HCT116 (cell line): ENCODE measurements at regions not wholly inside any gene's neighbourhood (a gene's known extent, or its start where the extent isn't known, plus 50 kb on each side); places are given as distances from the start of the nearest gene placed in this dataset.

Source experiments
- ATAC-seq: fragments of 200-7000 bp; cut with Tn5 transposase; 2 replicates; pipeline ENCODE4 v1.9.1; 2020; ENCODE audit warnings: mild to moderate bottlenecking, moderate library complexity
- BruUV-seq: library from RNA; stranded (reverse); fragments of 400-500 nt; replicated peaks from 2 replicates; lab custom pipeline; 2021; lab: Mats Ljungman, UMichigan
- CTCF ChIA-PET: fragments of 300-600 bp; sonication (Branson Sonifier 250); formaldehyde crosslinking; loops from one replicate; lab custom pipeline; 2021; ENCODE audit warnings: antibody characterized with exemption; lab: Charles Lee
- POLR2A ChIA-PET: fragments of 300-600, 350-600 bp; sonication (Branson Sonifier 250); formaldehyde crosslinking; loops from one replicate; lab custom pipeline; 2021; ENCODE audit warnings: antibody characterized with exemption; lab: Charles Lee
- RAD21 ChIA-PET, 2 experiments: fragments of 300-600 bp; sonication (Branson Sonifier 250); formaldehyde crosslinking; loops; one replicate each; lab custom pipeline; 2023; ENCODE audit warnings: low total read pairs in 2 of 2; ENCODE audit not compliant: uncharacterized antibody in 2 of 2, unreplicated experiment in 2 of 2, low non-redundant PET in 1 of 2; lab: Charles Lee
- DNase-seq: peaks from one replicate; pipeline ENCODE4 v3.0.0-alpha.2; 2010; ENCODE audit warnings: low read depth, low spot score
- H2AFZ ChIP-seq: fragments of 200-600 bp; shearing (Covaris generic), sonication (generic); 2 replicates; pipeline ENCODE4 v1.6.1; 2017; ENCODE audit warnings: low read depth, mixed run types, mixed read lengths, antibody characterized with exemption, low read length; ENCODE audit not compliant: poor library complexity, severe bottlenecking
- H3K27ac ChIP-seq: 2 replicates; pipeline ENCODE4 v1.5.1; 2012; ENCODE audit warnings: low read depth, low read length
- H3K27me3 ChIP-seq: fragments of 200-600 bp; sonication (generic); 2 replicates; pipeline ENCODE4 v1.6.1; 2016; ENCODE audit warnings: mixed run types, low read length, mixed read lengths; ENCODE audit not compliant: insufficient read depth
- H3K36me3 ChIP-seq, 2 experiments: fragments of 200-500 bp in 1 of 2; fragments of 200-600 bp in 1 of 2; sonication (Bioruptor generic) in 1 of 2; sonication (generic) in 1 of 2; 2 replicates each; pipeline versions ENCODE4 v1.5.1 to v1.6.1; 2014 to 2016; ENCODE audit warnings: low read length in 2 of 2, inconsistent platforms in 1 of 2, mixed read lengths in 1 of 2, mixed run types in 1 of 2; ENCODE audit not compliant: insufficient read depth in 2 of 2, control insufficient read depth in 1 of 2
- H3K4me1 ChIP-seq, 2 experiments: fragments of 200-600 bp in 1 of 2; sonication (generic) in 1 of 2; 2 replicates each; pipeline versions ENCODE4 v1.5.1 to v1.6.1; 2012 to 2017; ENCODE audit warnings: low read length in 2 of 2, inconsistent platforms in 1 of 2, mild to moderate bottlenecking in 1 of 2, mixed read lengths in 1 of 2, mixed run types in 1 of 2, moderate library complexity in 1 of 2; ENCODE audit not compliant: insufficient read depth in 2 of 2, control insufficient read depth in 1 of 2
- H3K4me2 ChIP-seq: fragments of 200-600 bp; sonication (generic); 2 replicates; pipeline ENCODE4 v1.6.1; 2017; ENCODE audit warnings: mixed run types, low read length, mixed read lengths
- H3K4me3 ChIP-seq, 2 experiments: fragments of 200-600 bp in 1 of 2; sonication (generic) in 1 of 2; replicated peaks in 1 of 2; 2 replicates each; pipeline ENCODE4 v1.5.1; 2011 to 2016; ENCODE audit warnings: low read length in 2 of 2, control low read depth in 1 of 2, low read depth in 1 of 2, mild to moderate bottlenecking in 1 of 2, mixed read lengths in 1 of 2, mixed run types in 1 of 2
- H3K79me2 ChIP-seq: fragments of 200-600 bp; sonication (generic); 2 replicates; pipeline ENCODE4 v1.6.1; 2017; ENCODE audit warnings: mild to moderate bottlenecking, mixed run types, low read length, moderate library complexity, mixed read lengths; ENCODE audit not compliant: insufficient read depth
- H3K9ac ChIP-seq: fragments of 200-600 bp; sonication (generic); 2 replicates; pipeline ENCODE4 v1.6.1; 2016; ENCODE audit warnings: low read length, mixed read lengths
- H3K9me2 ChIP-seq: fragments of 200-600 bp; sonication (generic), shearing (Covaris generic); 2 replicates; pipeline ENCODE4 v1.6.1; 2017; ENCODE audit warnings: mixed run types, mild to moderate bottlenecking, moderate library complexity; ENCODE audit not compliant: insufficient read depth
- H3K9me3 ChIP-seq, 2 experiments: fragments of 200-500 bp in 1 of 2; fragments of 200-600 bp in 1 of 2; sonication (Bioruptor generic) in 1 of 2; sonication (generic) in 1 of 2; 2 replicates each; pipeline ENCODE4 v1.6.1; 2014 to 2017; ENCODE audit warnings: low read length in 2 of 2, mixed read lengths in 2 of 2, inconsistent platforms in 1 of 2, low read depth in 1 of 2, mild to moderate bottlenecking in 1 of 2, mixed run types in 1 of 2, moderate library complexity in 1 of 2; ENCODE audit not compliant: control insufficient read depth in 1 of 2, insufficient read depth in 1 of 2
- H4K20me1 ChIP-seq: fragments of 200-600 bp; sonication (generic), shearing (Covaris generic); 2 replicates; pipeline ENCODE4 v1.6.1; 2017; ENCODE audit warnings: mixed run types, mild to moderate bottlenecking, moderate library complexity; ENCODE audit not compliant: insufficient read depth
- CBX3 ChIP-seq: IDR thresholded peaks from 2 replicates; pipeline ENCODE4 v1.6.1; 2012; ENCODE audit warnings: low read depth
- ELF1 ChIP-seq: IDR thresholded peaks from 2 replicates; pipeline ENCODE4 v1.6.1; 2012; ENCODE audit warnings: low read depth, borderline replicate concordance
- FOSL1 ChIP-seq: IDR thresholded peaks from 2 replicates; pipeline ENCODE4 v1.6.1; 2012; ENCODE audit warnings: low read depth
- POLR2AphosphoS5 ChIP-seq: IDR thresholded peaks from 2 replicates; pipeline ENCODE4 v1.6.1; 2011; ENCODE audit warnings: mild to moderate bottlenecking, low read depth, low read length, moderate library complexity
- RAD21 ChIP-seq: IDR thresholded peaks from 2 replicates; pipeline ENCODE4 v1.6.1; 2012; ENCODE audit warnings: low read depth, mild to moderate bottlenecking
- SIN3A ChIP-seq: IDR thresholded peaks from 2 replicates; pipeline ENCODE4 v1.6.1; 2012; ENCODE audit warnings: low read depth
- SRF ChIP-seq: IDR thresholded peaks from 2 replicates; pipeline ENCODE4 v1.6.1; 2012; ENCODE audit warnings: low read depth
- YY1 ChIP-seq: IDR thresholded peaks from 2 replicates; pipeline ENCODE4 v1.6.1; 2011; ENCODE audit warnings: low read length, low read depth, moderate library complexity, mild to moderate bottlenecking; ENCODE audit not compliant: insufficient replicate concordance; ENCODE audit errors: extremely low read depth
- ZNF274 ChIP-seq: fragments of 200-500 bp; sonication (Bioruptor generic); IDR thresholded peaks from 2 replicates; pipeline ENCODE4 v1.6.1; 2014; ENCODE audit warnings: mild to moderate bottlenecking, low read depth, low read length, inconsistent platforms
- intact Hi-C: fragments of 100-400 bp; cut with micrococcal nuclease; formaldehyde crosslinking; loops from 2 replicates; pipeline ENCODE4 v1.10.0; 2022
- TF ChIP-seq, protein P1 (sequence below), 3 experiments: fragments of 200-600 bp in 1 of 3; sonication (generic) in 1 of 3; IDR thresholded peaks in 2 of 3; conservative IDR thresholded peaks in 1 of 3; 2 replicates each; pipeline ENCODE4 v1.5.1; 2012 to 2017; ENCODE audit warnings: low read depth in 2 of 3, low read length in 2 of 3, antibody characterized with exemption in 1 of 3, borderline replicate concordance in 1 of 3, control low read depth in 1 of 3, mild to moderate bottlenecking in 1 of 3, mixed read lengths in 1 of 3, mixed run types in 1 of 3, moderate library complexity in 1 of 3; ENCODE audit not compliant: insufficient read depth in 1 of 3
- TF ChIP-seq, protein P2 (sequence below): IDR thresholded peaks from 2 replicates; pipeline ENCODE4 v1.6.1; 2012
- TF ChIP-seq, protein P3 (sequence below): IDR thresholded peaks from 2 replicates; pipeline ENCODE4 v1.6.1; 2012; ENCODE audit warnings: low read depth

DNA sequence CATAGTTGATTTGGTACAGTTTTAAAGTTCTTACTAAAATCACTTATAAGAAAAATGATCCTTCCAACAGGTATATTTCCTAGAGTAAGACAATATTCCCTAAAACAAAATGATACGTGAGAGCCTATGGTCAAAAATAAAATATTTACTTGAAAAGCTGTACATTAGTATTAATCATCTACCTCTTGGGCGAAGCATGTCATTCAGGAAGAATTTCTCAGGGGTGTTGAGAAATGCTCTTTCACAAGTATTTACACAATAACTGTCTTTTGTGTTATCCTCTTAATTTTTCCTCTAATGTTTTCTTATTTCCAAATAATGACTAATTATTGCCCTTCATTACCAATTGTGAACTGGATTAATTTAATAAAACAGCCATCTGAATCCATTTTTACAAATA lies 466.3 kb downstream of the SATB2 start:
- H3K9ac ChIP-seq, result no peak overlapping the region
- H3K4me2 ChIP-seq, result no peak overlapping the region
- POLR2A ChIA-PET, result no interaction called here
- no peak overlapping the region for H3K27ac ChIP-seq
- CTCF ChIA-PET, result no interaction called here
- no peaks in the 10 kb centered on the region for H3K9me2 ChIP-seq
- TF ChIP-seq FOSL1 (no peak), ZNF274 (no peak), SRF (no peak), ELF1 (no peak), YY1 (no peak), CBX3 (no peak)
- TF ChIP-seq, protein P1, sequence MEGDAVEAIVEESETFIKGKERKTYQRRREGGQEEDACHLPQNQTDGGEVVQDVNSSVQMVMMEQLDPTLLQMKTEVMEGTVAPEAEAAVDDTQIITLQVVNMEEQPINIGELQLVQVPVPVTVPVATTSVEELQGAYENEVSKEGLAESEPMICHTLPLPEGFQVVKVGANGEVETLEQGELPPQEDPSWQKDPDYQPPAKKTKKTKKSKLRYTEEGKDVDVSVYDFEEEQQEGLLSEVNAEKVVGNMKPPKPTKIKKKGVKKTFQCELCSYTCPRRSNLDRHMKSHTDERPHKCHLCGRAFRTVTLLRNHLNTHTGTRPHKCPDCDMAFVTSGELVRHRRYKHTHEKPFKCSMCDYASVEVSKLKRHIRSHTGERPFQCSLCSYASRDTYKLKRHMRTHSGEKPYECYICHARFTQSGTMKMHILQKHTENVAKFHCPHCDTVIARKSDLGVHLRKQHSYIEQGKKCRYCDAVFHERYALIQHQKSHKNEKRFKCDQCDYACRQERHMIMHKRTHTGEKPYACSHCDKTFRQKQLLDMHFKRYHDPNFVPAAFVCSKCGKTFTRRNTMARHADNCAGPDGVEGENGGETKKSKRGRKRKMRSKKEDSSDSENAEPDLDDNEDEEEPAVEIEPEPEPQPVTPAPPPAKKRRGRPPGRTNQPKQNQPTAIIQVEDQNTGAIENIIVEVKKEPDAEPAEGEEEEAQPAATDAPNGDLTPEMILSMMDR (IDR thresholded peaks at IDR 0.05 in 2 of 3, conservative IDR thresholded peaks at IDR 0.05 in 1 of 3; ENCODE audit: borderline replicate concordance in 1 of 3, insufficient read depth in 1 of 3, low read depth in 2 of 3, low read length in 2 of 3), result no peak
- no TSS peak for BruUV-seq
- ATAC-seq, result no peak
- H2AFZ ChIP-seq, result no peak overlapping the region
- no peak overlapping the region for H3K4me3 ChIP-seq
- no peaks in the 10 kb centered on the region for H3K36me3 ChIP-seq
- RAD21 ChIA-PET, result no interaction called here
- no peaks in the 10 kb centered on the region for H3K79me2 ChIP-seq
- no peaks in the 10 kb centered on the region for H3K27me3 ChIP-seq
- intact Hi-C loops, result no loop called here
- H4K20me1 ChIP-seq, result no peaks in the 10 kb centered on the region
- DNase-seq, result no peak
- H3K4me1 ChIP-seq, result no peaks in the 10 kb centered on the region
- H3K9me3 ChIP-seq, result no peaks in the 10 kb centered on the region

DNA sequence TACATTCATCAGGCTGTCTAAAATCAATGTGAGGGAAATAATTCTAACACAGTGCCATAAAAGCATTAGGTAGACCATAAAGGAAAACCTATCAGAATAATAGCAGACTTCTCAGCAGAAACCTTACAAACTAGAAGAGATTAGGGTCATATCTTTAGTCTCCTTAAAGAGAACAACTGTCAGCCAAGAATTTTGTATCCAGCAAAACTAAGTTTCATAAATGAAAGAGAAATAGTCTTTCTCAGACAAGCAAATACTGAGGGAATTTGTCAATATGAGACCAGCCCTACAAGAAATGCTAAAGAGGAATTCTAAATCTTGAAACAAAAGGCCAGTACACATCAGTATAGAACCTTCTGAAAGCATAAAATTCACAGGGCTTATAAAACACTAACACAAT lies 482.0 kb downstream of the SATB2 start:
- Histone ChIP-seq H4K20me1 (no peaks in the 10 kb centered on the region), H3K9me3 (0 out of 4 replicates have a peak, but pooled peaks cover 0 to 6% of the 10 kb centered on the region in 2 experiments), H3K36me3 (no peaks in the 10 kb centered on the region), H3K27me3 (no peaks in the 10 kb centered on the region), H2AFZ (no peak overlapping the region), H3K4me2 (no peak overlapping the region), H3K9ac (no peak overlapping the region), H3K9me2 (no peaks in the 10 kb centered on the region), H3K4me1 (no peaks in the 10 kb centered on the region), H3K27ac (no peak overlapping the region), H3K79me2 (no peaks in the 10 kb centered on the region), H3K4me3 (no peak overlapping the region)
- CTCF ChIA-PET, result interaction anchor here (1.4 kb wide), 1 partner anchor 318 kb away, joined by 4 read pairs; no protein-coding TSS in a partner anchor
- intact Hi-C loops, result no loop called here
- BruUV-seq, result no TSS peak
- POLR2A ChIA-PET, result no interaction called here
- no peak for DNase-seq
- RAD21 ChIA-PET, result no interaction called here
- no peak for ATAC-seq
- no peak for TF ChIP-seq SIN3A
- TF ChIP-seq YY1, result no peak
- TF ChIP-seq, protein P2, sequence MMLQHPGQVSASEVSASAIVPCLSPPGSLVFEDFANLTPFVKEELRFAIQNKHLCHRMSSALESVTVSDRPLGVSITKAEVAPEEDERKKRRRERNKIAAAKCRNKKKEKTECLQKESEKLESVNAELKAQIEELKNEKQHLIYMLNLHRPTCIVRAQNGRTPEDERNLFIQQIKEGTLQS, result no peak
- TF ChIP-seq, protein P1 (IDR thresholded peaks at IDR 0.05 in 2 of 3, conservative IDR thresholded peaks at IDR 0.05 in 1 of 3; ENCODE audit: borderline replicate concordance in 1 of 3, insufficient read depth in 1 of 3, low read depth in 2 of 3, low read length in 2 of 3), result no peak
- TF ChIP-seq, protein P3, sequence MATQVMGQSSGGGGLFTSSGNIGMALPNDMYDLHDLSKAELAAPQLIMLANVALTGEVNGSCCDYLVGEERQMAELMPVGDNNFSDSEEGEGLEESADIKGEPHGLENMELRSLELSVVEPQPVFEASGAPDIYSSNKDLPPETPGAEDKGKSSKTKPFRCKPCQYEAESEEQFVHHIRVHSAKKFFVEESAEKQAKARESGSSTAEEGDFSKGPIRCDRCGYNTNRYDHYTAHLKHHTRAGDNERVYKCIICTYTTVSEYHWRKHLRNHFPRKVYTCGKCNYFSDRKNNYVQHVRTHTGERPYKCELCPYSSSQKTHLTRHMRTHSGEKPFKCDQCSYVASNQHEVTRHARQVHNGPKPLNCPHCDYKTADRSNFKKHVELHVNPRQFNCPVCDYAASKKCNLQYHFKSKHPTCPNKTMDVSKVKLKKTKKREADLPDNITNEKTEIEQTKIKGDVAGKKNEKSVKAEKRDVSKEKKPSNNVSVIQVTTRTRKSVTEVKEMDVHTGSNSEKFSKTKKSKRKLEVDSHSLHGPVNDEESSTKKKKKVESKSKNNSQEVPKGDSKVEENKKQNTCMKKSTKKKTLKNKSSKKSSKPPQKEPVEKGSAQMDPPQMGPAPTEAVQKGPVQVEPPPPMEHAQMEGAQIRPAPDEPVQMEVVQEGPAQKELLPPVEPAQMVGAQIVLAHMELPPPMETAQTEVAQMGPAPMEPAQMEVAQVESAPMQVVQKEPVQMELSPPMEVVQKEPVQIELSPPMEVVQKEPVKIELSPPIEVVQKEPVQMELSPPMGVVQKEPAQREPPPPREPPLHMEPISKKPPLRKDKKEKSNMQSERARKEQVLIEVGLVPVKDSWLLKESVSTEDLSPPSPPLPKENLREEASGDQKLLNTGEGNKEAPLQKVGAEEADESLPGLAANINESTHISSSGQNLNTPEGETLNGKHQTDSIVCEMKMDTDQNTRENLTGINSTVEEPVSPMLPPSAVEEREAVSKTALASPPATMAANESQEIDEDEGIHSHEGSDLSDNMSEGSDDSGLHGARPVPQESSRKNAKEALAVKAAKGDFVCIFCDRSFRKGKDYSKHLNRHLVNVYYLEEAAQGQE, result no peak
- no peak for TF ChIP-seq RAD21
- TF ChIP-seq POLR2AphosphoS5, result no peak
